Lung (tissue), 11 donors: ENCODE measurements at regions not wholly inside any gene's neighbourhood (a gene's known extent, or its start where the extent isn't known, plus 50 kb on each side); places are given as distances from the start of the nearest gene placed in this dataset.
"Not testable (repeated sequence)": the region's sequence is repeated elsewhere in the genome, so short reads cannot be mapped to it uniquely, and the experiment has no call there.

Source experiments
- ATAC-seq: fragments of 200-7000 bp; cut with Tn5 transposase; one replicate; pipeline ENCODE4 v1.9.1; 2020; ENCODE audit warnings: moderate number of reproducible peaks; ENCODE audit not compliant: insufficient read depth, low FRiP score
- DNase-seq, 3 donors: peaks; one replicate each; pipeline ENCODE4 v3.0.0-alpha.2; 2013 to 2017
- H3K27ac ChIP-seq, 2 donors: one replicate each; pipeline ENCODE4 v1.5.1; 2013; ENCODE audit warnings: mild to moderate bottlenecking in 2 of 2, moderate library complexity in 2 of 2, control low read depth in 1 of 2, inconsistent platforms in 1 of 2, low read depth in 1 of 2, low read length in 1 of 2
- H3K27me3 ChIP-seq, 3 donors: one replicate each; pipeline ENCODE4 v1.5.1; 2013; ENCODE audit warnings: low read length in 2 of 3; ENCODE audit not compliant: control insufficient read depth in 3 of 3, insufficient read depth in 3 of 3
- H3K36me3 ChIP-seq, 4 donors: one replicate each; pipeline ENCODE4 v1.5.1; 2013; ENCODE audit warnings: low read length in 4 of 4, mild to moderate bottlenecking in 1 of 4, moderate library complexity in 1 of 4; ENCODE audit not compliant: control insufficient read depth in 4 of 4, insufficient read depth in 4 of 4
- H3K4me1 ChIP-seq, 5 donors: one replicate each; pipeline ENCODE4 v1.5.1; 2013; ENCODE audit warnings: low read length in 5 of 5, mild to moderate bottlenecking in 2 of 5, moderate library complexity in 1 of 5; ENCODE audit not compliant: control insufficient read depth in 5 of 5, insufficient read depth in 5 of 5
- H3K4me3 ChIP-seq: one replicate; pipeline ENCODE4 v1.5.1; 2013; ENCODE audit warnings: mild to moderate bottlenecking, control low read depth, moderate library complexity
- H3K9ac ChIP-seq, 2 donors: one replicate each; pipeline ENCODE4 v1.5.1; 2013; ENCODE audit warnings: low read length in 2 of 2, control low read depth in 1 of 2; ENCODE audit not compliant: insufficient read depth in 1 of 2
- H3K9me3 ChIP-seq, 4 donors: one replicate each; pipeline ENCODE4 v1.5.1; 2013; ENCODE audit warnings: low read length in 3 of 4, mild to moderate bottlenecking in 1 of 4, moderate library complexity in 1 of 4; ENCODE audit not compliant: control insufficient read depth in 4 of 4, insufficient read depth in 3 of 4
- WGBS, 2 donors: extraction: QIAGEN DNeasy Blood & Tissue Kit; methylation state at CpG; one replicate each; pipeline ENCODE4 v1.1.7; 2013; 5-methylcytosine and 5-hydroxymethylcytosine counted together
- TF ChIP-seq, protein P1 (sequence below): IDR thresholded peaks from 2 replicates; pipeline ENCODE4 v1.5.1; 2012; ENCODE audit warnings: mild to moderate bottlenecking; ENCODE audit errors: control extremely low read depth, extremely low read depth
- donor health status: control.
- donor health status: control.
- donor health status: Bipolar disorder and iron deficiency.
- donor health status: healthy.
- donor health status: DM: yes; HTN: yes; CAD: no.

DNA sequence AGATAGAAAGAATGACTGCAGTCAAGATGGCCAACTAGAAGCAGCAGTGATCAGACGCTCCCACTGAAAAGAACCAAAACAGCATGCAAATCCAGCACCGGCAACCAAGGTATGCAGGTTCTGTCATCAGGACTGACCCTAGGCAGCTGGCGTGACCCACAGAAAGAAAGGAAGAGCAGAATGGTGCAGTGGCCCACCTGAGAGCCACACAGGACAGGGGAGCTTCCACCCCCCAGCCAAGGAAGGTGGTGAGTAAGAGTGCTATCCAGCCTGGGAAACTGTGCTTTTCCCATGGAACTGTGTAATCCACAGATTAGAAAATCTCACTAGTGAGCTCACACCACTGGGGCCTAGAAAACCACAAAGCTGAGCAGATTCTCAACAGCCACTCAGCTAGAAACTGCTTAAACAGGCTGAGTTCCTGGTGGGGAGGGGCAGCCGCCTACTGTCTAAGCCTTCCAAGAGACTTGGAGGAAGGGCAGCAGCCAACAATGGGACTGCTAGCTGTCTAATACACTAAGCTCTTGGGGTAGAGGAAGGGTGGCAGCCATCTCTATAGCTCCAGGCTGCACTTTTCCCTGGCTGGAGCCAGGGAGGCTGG is 127.9 kb downstream of the EVA1A start:
- Histone ChIP-seq H3K36me3 (no peaks in the 10 kb centered on the region), H3K9ac (no peak overlapping the region), H3K4me1 (peaks cover 0 to 8% (median 2%) of the 10 kb centered on the region in 5 donors), H3K9me3 (no peaks in the 10 kb centered on the region), H3K27me3 (no peaks in the 10 kb centered on the region), H3K4me3 (no peak overlapping the region), H3K27ac (peak overlapping the region in 1 of 2 donors; percentile 11)
- DNase-seq (peak; percentile 17 to 62 (median 47)), ATAC-seq (peak; percentile 28)
- TF ChIP-seq, protein P1, sequence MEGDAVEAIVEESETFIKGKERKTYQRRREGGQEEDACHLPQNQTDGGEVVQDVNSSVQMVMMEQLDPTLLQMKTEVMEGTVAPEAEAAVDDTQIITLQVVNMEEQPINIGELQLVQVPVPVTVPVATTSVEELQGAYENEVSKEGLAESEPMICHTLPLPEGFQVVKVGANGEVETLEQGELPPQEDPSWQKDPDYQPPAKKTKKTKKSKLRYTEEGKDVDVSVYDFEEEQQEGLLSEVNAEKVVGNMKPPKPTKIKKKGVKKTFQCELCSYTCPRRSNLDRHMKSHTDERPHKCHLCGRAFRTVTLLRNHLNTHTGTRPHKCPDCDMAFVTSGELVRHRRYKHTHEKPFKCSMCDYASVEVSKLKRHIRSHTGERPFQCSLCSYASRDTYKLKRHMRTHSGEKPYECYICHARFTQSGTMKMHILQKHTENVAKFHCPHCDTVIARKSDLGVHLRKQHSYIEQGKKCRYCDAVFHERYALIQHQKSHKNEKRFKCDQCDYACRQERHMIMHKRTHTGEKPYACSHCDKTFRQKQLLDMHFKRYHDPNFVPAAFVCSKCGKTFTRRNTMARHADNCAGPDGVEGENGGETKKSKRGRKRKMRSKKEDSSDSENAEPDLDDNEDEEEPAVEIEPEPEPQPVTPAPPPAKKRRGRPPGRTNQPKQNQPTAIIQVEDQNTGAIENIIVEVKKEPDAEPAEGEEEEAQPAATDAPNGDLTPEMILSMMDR, result no peak
- WGBS, 2 donors, result 72 to 88% methylated on average over 4 of the region's 4 CpGs

DNA sequence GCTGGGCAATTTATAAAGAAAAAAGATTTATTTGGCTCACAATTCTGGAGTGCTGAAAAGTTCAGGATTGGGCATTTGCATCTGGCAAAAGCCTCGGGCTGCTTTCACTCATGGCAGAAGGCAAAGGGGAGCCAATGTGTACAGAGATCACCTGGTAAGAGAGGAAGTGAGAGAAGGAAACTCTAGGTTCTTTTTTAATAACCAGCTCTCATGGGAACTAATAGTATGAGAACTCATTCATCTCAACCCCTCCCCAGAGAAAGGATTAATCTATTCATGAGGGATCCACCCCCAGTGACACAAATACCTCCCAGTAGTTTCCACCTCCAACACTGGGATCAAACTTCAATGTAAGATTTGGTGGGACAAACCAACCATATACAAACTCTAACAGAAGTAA is 129.0 kb downstream of the EVA1A start:
- no peak overlapping the region for H3K9ac ChIP-seq
- H3K9me3 ChIP-seq, result no peaks in the 10 kb centered on the region

GRCh38 chr2:75431276-75431675 is 129.5 kb downstream of the EVA1A start:
- H3K27ac ChIP-seq, result no peak overlapping the region
- whole genome bisulfite sequencing, 2 donors, result 72 to 80% methylated on average over 1 of the region's 1 CpG
- TF ChIP-seq, protein P1, result no peak

More for the DNA sequence above, 129.0 kb downstream of the EVA1A start:
- H3K27me3 ChIP-seq, result no peaks in the 10 kb centered on the region
- H3K4me1 ChIP-seq, result peaks cover 0 to 8% (median 2%) of the 10 kb centered on the region in 5 donors
- H3K27ac ChIP-seq, result no peak overlapping the region
- DNase-seq (no peak), ATAC-seq (no peak)
- WGBS, 2 donors, result 63 to 76% methylated on average over 1 of the region's 1 CpG
- H3K4me3 ChIP-seq, result no peak overlapping the region
- no peaks in the 10 kb centered on the region for H3K36me3 ChIP-seq
- TF ChIP-seq, protein P1, result no peak

DNA sequence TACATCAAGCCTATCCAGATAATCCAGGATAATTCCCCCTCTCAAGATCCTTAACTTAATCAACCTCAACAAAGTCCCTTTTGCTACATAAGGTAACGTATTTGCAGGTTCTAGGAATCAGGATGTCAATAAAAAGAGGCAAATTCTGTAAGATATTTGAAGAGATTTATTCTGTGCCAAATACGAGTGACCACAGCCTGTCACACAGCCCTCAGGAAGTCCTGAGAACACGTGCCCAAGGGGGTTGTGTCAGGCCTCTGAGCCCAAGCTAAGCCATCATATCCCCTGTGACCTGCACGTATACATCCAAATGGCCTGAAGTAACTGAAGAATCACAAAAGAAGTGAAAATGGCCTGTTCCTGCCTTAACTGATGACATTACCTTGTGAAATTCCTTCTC is 130.3 kb downstream of the EVA1A start:
- 60 to 65% methylated on average over 4 of the region's 4 CpGs for WGBS, 2 donors
- H3K9me3 ChIP-seq, H3K27me3 ChIP-seq, DNase-seq, H3K27ac ChIP-seq, H3K36me3 ChIP-seq, H3K4me3 ChIP-seq, H3K4me1 ChIP-seq, H3K9ac ChIP-seq, ATAC-seq: not testable (repeated sequence)

More at GRCh38 chr2:75431276-75431675, 129.5 kb downstream of the EVA1A start:
- no peak for ATAC-seq
- no peak overlapping the region for H3K4me3 ChIP-seq
- H3K9me3 ChIP-seq, result no peaks in the 10 kb centered on the region
- no peak overlapping the region for H3K9ac ChIP-seq
- H3K4me1 ChIP-seq, result peaks cover 0 to 8% (median 2%) of the 10 kb centered on the region in 5 donors
- no peaks in the 10 kb centered on the region for H3K36me3 ChIP-seq
- DNase-seq, result no peak
- no peaks in the 10 kb centered on the region for H3K27me3 ChIP-seq
